Activated naive CD4-positive, alpha-beta T cell treated with anti-CD3 and anti-CD28 coated beads, Interleukin-2, amount 50 U/mL, for 16 hours (primary cell): ENCODE measurements at regions not wholly inside any gene's neighbourhood (a gene's known extent, or its start where the extent isn't known, plus 50 kb on each side); places are given as distances from the start of the nearest gene placed in this dataset.
"Not testable (repeated sequence)": the region's sequence is repeated elsewhere in the genome, so short reads cannot be mapped to it uniquely, and the experiment has no call there.

ENCODE experiments used
- DNase-seq: peaks from one replicate; pipeline ENCODE4 v3.0.0-alpha.2; 2020

DNA sequence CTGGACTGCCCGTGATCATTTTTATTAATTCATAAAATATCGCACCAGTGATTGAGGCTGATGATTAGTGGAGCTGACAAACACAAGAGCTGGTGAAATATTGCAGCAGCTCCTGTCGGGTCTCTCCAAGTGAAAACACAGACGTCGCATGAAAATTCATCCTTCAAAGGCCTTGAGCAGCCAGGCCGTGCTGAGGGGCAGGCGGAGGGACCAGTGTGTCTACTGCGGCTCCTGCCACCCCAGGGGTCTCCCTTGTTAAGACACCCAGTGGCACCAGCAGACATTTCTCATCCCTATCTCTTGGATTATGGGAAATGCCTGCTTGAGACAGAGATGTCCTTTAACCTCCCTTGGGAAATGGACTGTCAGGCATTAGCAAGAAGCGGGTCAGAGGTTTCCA lies 289.4 kb upstream of the TLE3 start:
- DNase-seq: no peak

DNA sequence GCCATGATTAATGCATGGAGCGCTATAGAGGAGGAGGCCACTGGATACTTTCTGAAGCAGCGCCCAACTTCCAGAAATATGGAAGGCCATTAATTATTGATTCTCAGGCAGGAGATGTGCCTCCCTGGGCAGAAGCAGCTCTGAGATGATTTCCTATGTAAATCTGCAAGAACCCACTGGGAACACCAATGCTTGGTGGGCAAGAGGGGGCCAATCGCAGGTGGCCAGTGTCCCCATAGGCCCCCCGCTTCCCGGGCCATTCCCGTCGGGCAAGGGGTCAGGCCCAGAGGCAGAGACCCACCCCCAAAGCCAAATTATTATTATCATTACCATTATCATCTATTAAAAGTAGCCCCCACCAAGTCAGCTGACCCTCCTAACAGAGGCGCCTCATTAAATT lies 288.0 kb upstream of the TLE3 start:
- no peak for DNase-seq

DNA sequence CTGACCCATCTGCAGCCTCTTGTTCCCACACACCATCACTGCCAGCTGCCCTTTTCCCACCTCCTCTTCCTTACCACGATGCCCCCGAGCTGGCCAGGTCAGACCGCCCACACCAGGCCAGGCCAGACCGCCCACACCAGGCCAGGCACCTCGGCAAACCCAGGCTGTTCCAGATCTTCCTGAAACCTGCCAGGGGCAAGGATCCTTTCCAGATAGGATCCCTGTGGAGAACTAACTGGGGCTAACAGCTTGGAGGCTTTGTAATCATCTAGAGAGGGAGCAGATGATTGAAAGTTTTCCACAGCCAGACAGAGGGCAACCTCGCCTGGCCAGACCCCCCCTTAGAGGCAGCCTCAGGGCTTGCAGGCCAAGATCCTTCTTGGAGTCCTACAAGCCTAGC lies 287.3 kb upstream of the TLE3 start:
- no peak for DNase-seq

DNA sequence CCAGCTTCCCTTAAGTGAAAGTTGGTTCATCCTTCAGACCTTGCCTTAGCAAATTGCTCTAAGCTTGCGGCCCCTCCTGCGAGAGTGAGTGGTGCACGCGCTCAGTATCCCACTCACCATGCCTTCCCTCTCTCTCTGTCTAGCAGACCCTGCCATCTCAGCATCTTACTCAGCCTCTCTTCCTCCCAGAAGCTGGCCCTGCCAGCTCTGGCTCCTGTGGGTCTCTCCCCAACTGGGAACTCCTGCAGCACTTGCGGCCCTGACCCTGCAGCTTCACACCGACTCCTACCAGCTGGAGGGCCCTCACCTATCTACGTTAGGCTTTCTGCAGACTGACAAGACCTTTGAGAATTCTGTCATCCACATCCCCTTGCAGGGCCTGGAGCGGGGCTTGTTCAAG lies 286.1 kb upstream of the TLE3 start:
- no peak for DNase-seq

DNA sequence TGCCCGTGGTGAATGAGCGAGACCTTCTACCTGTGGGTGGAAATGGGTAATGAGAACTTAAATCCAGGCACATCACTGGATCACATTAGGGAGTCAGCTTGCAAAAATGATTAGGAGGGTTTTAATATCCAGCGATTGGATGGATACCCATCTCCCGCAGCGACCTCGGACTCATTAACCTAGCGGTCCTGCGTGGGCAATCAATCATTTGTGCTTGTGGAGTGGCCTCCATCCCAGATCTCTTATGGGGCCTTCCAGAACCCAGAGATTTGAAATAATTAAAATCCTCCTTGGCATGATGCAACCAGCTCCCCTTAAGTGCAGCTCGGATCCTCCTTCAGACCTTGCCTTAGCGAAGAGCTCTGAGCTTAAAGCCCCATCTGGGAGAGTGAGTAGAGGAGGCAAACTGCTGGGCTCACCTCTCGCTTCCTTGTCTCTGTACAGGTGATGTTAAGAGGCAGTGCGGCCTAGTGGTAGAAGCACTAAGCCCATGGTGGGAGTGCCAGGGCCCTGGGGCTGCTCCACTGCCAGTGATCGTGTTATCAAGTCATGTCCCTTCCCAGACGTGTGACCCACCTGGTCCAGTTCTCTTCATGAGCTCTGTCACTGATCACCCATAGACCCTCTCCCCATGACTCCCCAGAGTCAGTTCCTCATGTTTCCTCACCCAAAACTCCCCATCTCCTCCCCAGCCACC lies 285.2 kb upstream of the TLE3 start:
- DNase-seq: no peak

DNA sequence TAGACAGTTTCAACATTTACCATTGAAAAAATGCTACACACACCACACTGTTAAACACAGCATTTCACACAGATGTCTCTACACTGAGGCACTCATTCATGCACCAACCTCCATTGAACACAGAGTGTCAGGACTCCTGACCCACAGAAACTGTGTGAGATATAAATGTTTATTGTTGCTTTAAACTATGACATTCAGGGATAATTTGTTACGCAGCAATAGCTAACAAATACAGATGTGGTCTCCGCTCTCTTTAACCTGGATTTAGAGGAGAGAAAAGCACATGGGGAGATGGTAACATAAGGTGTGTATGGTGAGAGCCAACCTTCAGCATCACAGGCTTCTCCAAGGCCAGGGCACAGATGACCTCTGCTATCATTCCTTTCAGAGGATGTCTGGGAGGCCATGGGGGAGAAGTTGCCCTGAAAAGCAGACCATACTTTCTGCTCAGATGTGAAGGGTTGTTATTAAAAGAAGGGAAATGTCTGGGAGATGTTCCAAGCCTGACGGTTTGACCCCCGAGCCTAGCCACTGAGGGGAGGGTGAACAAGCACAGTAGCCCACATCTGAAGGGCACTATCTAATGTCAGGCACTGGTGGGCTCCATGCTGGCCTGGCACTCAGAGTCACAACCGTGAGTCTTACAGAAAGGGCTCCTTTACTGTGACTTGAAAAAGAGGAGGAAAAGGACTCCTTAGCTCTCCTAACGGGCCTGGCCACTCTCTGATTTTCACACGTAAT lies 284.5 kb upstream of the TLE3 start:
- no peak for DNase-seq

DNA sequence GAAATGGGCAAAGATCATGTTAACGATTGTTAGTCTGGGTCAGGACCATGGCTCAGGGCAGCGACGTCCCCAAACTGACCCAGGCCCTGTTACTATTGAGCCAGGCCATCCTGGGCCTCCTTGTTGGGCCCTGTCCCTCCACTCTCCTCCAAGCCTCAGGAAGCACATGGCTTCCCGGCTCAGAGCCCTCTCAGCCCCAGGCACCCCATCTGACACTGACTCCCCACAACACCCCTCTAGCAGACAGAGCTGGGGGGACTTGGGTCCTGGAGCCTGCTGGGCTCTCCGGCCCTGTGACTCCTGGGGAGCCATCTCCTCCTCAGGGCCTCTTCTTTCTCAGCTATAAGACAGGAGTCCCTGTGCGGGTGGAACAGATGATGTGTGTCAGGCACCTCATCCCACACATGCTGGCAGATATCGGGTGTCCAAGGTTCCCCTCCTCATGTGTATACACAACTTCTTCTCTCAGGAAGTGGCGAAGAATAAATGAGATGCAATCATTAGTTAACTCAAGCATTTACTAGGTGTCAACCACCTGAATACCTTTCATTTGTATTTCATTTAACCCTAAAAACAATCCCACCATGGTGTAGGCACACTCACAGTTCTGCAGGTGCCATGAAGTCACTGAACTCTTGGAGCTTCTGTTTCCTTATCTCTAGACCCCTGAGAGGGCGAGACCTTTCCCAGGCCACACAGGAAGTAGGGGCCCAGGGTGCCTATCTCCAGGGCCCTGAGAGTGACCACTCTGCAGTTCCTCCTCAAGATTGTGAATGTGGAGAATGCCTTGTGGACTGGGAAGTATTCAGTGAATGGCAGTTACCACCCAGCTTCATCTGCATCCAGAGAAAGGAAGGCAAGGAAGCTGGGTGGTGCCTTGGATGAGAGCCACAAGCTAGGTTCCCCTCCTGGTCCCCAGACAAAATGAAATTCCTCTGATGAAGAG lies 282.5 kb upstream of the TLE3 start:
- DNase-seq: no peak

DNA sequence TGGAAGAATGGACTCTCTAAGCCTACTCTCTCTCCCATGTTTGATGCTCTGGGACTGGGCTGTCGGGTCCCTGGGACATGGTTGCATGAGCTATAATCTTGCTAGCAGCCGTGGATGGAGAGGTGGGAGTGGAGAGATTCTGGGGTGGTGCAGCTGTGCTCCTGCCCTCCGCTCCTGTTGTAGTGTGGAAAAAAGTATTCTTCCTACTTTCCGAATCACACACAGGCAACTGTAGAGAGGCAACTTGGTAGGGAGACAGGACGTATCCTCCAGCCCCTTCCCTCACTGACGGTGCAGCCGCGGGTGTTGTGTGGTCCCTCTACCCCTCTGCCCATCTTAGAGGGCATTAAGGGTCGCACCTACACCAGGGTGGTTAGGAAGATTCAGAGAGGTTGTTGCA lies 281.4 kb upstream of the TLE3 start:
- no peak for DNase-seq

DNA sequence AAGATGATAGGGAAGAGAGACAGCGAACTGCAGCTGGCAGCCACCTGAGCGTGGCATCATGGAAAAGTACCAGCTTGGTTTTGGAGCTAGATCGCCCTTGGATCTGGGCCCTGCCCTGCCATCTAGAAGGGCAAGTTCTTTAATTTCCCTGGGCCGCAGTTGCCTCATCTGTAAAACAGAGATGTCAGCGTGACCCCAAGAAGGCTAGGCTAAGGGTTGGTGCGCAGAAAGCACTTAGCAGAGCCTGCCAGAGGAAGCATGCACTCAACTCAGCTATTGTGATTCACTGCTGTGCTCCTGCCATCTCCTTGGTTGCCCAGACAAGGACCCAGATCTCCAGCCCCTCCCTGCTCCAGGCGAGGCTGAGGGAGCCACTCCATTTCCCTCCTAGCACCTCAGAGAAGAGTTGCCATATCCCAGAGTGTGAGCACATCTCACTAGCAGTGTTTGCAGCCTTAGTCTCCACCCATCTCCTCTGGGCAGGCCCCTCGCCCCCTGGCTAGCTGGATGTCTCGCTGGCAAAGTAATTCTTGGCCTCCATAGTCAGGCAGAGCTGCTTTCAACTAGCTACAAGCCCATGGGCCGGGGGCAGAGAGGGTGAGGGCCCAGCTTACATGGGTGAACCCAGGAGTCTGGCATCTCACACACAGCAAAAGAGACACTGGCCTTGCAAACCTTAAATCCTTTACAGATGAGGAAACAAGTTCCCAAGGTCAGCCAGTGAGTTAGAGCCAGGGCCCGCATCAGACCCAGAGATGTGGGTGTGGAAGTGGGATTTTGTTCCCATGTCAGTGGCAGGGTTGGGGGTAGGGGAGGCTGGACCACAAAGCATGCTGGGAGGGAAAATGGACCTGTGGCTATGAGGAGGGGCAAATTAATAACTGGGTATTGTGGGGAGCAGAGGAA lies 280.7 kb upstream of the TLE3 start:
- DNase-seq: no peak

DNA sequence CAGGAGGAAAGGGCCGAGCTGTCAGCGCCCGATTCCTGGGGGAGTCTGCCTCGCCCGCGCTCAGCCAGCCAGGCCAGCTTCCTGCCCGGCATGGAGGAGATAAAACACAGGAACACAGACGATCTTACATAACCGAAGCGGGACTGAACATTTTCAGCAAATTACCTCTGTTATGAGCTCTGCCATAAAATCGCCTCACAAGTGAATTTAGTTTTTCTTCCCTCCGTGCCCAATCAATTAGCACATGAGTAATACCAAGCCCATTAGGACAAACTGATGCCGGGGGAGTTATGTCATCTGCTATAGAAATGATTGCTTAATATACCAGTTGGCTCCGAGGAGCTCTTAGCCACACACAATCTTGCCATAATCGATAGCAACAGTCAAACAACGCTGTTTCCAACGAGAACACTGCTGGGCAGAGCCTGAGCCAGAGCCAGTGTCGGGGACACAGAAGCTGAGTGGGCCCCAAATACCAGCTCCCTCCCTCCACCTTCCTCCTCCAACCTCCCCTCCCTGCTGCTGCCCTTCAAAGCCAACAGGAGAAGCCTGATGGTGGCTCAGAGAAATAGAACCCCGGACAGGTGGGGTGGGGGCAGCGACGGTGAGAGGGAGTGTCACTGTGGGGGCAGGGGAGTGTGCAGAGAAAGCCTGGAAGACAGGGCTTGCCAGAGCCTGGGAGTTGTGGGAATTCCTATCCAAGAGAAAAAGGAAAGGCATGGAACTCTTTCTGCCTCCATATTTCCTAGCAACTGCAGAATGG lies 279.4 kb upstream of the TLE3 start:
- DNase-seq: no peak

DNA sequence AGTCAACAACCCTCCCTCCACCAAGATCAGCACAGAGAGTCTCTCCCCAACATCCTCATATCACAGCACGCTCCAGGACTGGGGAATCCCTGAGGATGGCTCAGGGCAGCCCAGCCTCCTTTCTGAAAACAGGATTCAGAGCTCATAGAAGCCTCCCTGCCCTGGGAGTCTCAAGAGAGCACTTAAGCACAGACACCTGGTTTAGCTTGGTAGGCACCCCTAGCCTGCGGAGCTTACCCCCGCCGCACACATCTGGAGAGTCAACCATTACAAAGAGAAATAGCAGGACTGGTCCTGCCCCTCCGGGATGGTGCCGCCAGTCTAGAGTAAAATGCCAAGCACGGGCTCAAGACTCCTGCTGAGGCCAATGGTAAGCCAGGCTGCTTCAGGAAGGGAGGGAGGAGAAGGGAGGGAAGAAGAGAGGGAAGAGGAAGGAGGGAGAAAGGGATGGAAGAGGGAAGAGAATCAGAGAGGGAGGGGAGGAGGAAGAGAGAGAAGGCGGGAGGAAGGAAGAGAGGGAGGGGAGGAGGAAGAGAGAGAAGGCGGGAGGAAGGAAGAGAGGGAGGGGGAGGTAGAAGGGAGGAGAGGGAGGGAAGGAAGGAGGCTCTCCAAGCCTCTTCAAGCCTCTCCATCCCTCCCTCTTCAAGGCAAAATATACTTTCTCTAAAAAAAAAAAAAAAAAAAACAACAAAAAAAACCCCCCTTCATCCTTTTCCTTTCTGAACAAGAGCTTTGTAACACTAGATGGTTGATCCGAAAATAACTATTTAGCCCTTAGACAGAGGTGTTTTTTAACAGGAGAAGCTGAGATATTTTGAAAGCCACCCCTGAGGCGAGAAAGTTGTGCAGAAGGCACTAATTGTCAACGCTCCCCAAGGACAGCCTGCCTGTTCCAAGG lies 278.6 kb upstream of the TLE3 start:
- DNase-seq: no peak

DNA sequence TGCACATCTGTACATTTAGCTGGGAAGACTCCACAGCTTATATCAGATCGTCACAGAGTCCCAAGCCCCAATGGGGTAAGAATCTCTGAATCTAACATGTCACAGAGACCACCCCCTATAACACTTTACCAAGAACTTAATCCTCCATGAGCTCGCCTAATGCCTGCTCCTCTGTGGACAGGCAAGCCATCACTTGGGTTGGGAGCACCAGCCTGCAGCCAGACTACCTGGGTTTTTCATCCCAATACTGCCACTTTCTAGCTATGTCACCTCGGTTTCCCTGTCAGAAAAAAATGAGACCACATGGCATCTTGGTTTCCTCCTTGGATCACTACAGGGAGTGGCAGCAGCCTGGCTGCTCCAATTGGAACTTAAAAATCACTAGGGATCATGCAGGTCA lies 277.9 kb upstream of the TLE3 start:
- no peak for DNase-seq

DNA sequence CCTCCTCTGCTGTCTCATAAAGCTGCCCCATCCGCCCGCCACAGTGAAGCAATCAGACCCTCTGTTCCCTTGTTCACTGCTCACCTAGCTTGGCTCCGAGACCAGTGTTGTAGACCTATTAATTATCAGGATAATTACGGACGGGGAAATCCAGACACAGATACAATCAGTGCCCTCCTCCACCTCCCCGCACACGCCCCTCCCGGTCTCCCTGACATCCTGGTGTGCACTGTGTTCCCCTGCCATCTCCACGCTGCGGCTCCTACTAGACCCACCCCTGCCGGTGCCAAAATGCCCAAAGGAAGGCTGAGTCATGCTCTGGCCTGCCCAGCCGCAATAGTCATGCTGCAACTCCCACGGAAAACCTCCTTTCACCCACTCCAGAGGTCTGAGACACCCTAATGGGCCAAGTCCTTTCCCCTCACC lies 277.3 kb upstream of the TLE3 start:
- no peak for DNase-seq

DNA sequence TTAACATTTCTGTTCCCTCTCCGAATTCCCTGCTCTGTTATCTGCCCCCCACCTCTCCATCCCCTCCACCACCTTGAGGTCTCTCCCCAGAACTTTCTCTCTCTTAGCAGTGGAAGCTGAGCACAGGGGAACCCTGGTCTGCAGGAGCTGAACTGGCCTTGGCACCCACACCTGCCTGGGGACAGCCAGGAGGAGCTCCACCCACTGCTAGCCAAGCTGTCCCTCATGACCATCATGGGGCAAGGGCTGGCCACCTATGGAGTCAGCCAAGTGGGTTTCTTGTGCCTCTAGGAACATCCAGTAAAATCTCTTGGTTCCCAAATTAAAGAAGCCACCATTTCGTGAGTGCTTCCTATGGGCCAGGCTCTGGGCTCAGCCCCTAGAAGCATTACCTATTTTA lies 276.4 kb upstream of the TLE3 start:
- no peak for DNase-seq

DNA sequence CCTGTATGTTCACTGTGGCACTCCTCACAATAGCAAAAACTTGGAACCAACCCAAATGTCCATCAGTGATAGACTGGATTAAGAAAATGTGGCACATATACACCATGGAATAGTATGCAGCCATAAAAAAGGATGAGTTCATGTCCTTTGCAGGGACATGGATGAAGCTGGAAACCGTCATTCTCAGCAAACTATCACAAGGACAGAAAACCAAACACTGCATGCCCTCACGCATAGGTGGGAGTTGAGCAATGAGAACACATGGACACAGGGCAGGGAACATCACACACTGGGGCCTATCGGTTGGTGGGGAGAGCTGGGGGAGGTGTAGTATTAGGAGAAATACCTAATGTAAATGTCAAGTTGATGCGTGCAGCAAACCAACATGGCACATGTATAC lies 275.7 kb upstream of the TLE3 start:
- not testable (repeated sequence) for DNase-seq

DNA sequence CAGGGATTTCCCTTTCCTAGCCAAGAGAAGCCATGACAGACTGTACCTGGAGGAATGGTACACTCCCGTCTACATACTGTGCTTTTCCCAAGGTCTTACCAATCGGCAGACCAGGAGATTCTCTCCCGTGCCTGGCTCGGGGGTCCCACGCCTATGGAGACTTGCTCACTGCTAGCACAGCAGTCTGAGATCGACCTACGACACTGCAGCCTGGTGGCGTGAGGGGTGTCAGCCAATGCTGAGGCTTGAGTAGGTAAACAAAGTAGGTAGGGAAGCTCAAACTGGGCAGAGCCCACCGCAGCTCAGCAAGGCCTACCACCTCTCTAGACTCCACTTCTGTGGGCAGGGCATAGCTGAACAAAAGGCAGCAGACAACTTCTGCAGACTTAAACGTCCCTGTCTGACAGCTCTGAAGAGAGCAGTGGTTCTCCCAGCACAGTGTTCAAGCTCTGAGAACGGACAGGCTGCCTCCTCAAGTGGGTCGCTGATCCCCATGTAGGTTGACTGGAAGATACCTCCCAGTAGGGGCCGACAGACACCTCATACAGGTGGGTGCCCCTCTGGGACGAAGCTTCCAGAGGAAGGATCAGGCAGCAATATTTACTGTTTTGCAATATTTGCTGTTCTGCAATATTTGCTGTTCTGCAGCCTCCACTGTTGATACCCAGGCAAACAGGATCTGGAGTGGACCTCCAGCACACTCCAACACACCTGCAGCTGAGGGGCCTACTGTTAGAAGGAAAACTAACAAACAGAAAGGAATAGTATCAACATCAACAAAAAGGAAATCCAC lies 270.4 kb upstream of the TLE3 start:
- DNase-seq: not testable (repeated sequence)

DNA sequence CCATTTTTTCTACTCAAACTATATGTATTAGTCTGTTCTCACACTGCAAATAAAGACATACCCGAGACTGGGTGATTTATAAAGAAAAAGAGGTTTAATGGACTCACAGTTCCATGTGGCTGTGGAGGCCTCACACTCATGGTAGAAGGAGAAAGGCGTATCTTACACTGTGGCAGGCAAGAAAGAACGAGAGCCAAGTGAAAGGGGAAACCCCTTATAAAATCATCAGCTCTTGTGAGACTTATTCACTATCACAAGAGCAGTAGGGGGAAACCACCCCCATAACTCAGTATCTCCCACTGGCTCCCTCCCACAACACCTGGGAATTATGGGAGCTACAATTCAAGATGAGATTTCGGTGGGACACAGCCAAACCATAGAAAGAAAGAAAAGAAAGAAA lies 266.3 kb upstream of the TLE3 start:
- not testable (repeated sequence) for DNase-seq

DNA sequence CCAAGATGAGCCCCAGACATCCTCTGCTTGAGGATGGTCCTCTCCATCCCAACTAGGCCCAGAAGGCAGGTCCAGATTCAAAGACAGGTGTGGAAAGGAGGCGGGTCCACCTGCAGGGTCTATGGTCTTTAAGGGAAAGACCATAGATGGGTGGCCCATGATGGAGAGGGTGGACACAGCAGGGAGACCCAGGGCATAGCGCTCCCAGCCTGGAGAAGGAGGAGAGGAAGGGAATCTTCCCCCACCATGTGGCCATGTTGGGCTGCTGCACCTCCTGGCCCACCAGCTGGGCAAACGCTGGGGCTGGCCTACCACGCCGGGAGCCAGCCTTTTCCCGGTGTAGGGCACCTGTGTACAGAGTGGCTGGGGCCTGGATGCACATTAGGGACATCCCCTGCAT lies 265.2 kb upstream of the TLE3 start:
- no peak for DNase-seq

DNA sequence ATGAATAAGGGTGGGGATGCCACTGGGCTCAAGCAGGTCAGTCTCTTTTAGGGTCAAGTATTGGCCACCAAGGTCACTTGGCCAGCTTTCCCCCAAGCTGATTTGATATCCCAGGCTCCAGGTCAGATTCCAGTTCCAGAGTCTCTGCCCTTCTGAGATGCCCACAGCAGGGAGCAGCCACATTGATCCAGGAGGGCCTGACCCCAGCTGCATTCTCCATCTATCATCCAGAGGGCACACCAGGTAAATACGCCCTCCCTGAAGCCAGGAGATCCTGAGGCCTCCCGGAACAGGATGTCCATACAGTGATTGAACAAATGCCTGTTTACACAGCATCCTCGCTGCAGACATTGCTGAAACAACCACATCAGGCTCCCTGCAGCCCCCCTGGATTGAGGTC lies 264.6 kb upstream of the TLE3 start:
- DNase-seq: no peak

DNA sequence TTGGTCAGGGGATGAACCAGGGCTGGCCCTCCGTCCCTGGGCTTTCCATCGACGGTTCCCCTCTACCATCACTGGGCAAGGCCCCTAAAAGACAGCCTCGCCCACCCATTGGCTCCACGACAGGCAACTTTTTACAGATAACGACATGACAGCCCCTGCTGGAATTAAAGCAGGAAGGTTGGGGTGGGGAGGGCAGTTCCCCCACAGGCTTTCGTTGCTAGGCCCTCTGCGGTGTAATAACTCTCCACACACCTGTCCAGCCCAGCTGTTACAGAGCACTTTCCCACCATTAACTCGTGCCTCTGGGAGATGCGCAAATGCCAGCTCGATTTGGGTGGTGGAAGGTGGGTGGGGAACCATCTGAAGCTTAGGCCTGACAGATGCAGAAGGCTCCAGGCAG lies 264.2 kb upstream of the TLE3 start:
- DNase-seq: no peak
